ENCODE measurements at regions not wholly inside any gene's neighbourhood (a gene's known extent, or its start where the extent isn't known, plus 50 kb on each side); places are given as distances from the start of the nearest gene placed in this dataset.
A peak's percentile ranks its signal among the peaks of the same experiment; 100 is the strongest.

DNA sequence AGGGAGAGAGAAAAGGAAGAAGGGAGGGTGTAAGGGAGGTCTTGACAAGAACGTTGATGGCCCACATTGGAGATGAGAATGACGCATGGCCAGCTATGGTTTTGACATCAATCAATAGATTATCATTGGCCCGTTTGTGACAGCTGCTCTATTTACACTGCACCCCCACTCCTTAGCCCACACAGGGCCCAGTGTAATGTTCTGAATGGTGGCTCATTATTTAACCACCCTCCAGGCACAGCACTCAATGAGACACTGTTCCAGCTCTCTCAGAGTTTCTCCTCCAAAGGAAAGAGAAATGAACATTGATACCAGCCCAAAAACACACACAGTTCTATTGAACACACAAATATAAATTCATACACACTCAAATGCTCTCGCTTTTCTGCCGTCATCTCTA, 173.0 kb upstream of the IPO5 start:
- H3K4me3 ChIP-seq = no peak overlapping the region
- H3K36me3 ChIP-seq = no peaks in the 10 kb centered on the region
- H3K4me1 ChIP-seq = no peaks in the 10 kb centered on the region
- H3K27ac ChIP-seq = no peak overlapping the region
- H3K9ac ChIP-seq = no peak overlapping the region
- TF ChIP-seq Cebpa-rat (IDR thresholded peaks at IDR 0.05) = no peak
- H4K20me1 ChIP-seq = no peaks in the 10 kb centered on the region
- no peak overlapping the region for H3K4me2 ChIP-seq
- peaks cover 0 to 11% (median 4%) of the 10 kb centered on the region in 11 experiments; a peak in 6 of 22 replicates for H3K9me3 ChIP-seq (replicated peaks in 1 of 11)
- H3K27me3 ChIP-seq = no peaks in the 10 kb centered on the region

GRCh38 chr13:97781891-97782305, 171.6 kb upstream of the IPO5 start:
- no peak for TF ChIP-seq Cebpa-rat (IDR thresholded peaks at IDR 0.05)
- Histone ChIP-seq H3K36me3 (no peaks in the 10 kb centered on the region), H3K27ac (no peak overlapping the region), H4K20me1 (no peaks in the 10 kb centered on the region), H3K4me2 (no peak overlapping the region), H3K9me3 (replicated peaks in 1 of 11) (peaks cover 0 to 8% (median 2%) of the 10 kb centered on the region in 11 experiments; a peak in 6 of 22 replicates), H3K4me3 (no peak overlapping the region), H3K4me1 (peaks cover 0 to 6% (median 0%) of the 10 kb centered on the region in 10 experiments; a peak in 6 of 20 replicates), H3K9ac (no peak overlapping the region), H3K27me3 (no peaks in the 10 kb centered on the region)

DNA sequence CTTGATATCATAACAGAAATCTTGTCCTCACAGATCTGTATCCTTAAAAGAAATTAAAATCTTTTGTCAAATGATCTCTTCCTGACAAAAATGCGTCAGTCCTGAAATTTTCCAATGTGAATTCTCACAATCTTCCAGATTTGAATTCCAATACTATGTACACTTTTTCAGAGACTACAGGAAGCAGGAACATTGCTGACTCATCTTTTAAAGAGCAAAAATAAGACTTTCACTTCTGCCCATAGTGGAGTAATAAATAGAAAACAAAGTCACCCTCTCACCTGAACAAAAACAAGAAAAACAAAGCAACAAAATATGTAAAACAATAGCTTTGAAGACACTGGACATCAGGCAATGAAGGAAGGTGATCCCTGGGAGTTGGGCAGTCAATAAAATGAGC, 167.0 kb upstream of the IPO5 start:
- Histone ChIP-seq H3K36me3 (no peaks in the 10 kb centered on the region), H3K4me3 (no peak overlapping the region), H3K4me1 (peaks cover 0 to 8% (median 0%) of the 10 kb centered on the region in 10 experiments; a peak in 6 of 20 replicates), H3K27ac (no peak overlapping the region), H3K4me2 (peak overlapping the region in 3 of 11 experiments; percentile 29 to 49 (median 40); a peak in 4 of 22 replicates), H3K9ac (no peak overlapping the region), H3K27me3 (no peaks in the 10 kb centered on the region), H4K20me1 (no peaks in the 10 kb centered on the region), H3K9me3 (replicated peaks in 1 of 11) (peaks cover 10 to 44% (median 27%) of the 10 kb centered on the region in 11 experiments)
- TF ChIP-seq Cebpa-rat (IDR thresholded peaks at IDR 0.05) = no peak

DNA sequence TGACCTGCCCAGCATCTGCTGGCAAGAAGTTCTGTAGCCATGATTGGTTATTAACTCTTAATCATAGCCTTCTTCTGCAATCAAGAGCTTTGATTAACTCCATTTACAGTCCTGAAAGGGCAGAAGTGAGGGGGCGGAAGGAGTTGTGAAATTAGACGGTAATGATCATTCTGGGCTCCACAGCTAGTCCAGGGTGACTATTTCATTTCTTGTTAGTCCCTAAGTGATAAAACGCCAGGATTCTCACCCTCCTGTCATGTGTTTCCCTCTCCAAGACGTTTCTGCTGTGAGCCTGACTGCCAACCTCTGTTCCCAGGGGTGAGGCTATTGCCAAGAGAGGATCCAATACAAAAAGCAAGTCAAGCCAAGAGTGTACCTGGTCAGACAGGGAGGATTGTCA, 155.9 kb upstream of the IPO5 start:
- Histone ChIP-seq H3K9me3 (replicated peaks in 1 of 11) (peaks cover 28 to 43% (median 30%) of the 10 kb centered on the region in 11 experiments), H3K4me1 (no peaks in the 10 kb centered on the region), H3K27ac (no peak overlapping the region), H3K4me2 (no peak overlapping the region), H3K27me3 (no peaks in the 10 kb centered on the region), H3K4me3 (no peak overlapping the region), H3K36me3 (no peaks in the 10 kb centered on the region), H4K20me1 (no peaks in the 10 kb centered on the region), H3K9ac (no peak overlapping the region)
- TF ChIP-seq Cebpa-rat (IDR thresholded peaks at IDR 0.05) = no peak

- no peaks in the 10 kb centered on the region for H3K36me3 ChIP-seq
- no peak overlapping the region for H3K27ac ChIP-seq
- H3K27me3 ChIP-seq = no peaks in the 10 kb centered on the region
- no peaks in the 10 kb centered on the region for H4K20me1 ChIP-seq
- H3K9ac ChIP-seq = no peak overlapping the region
- TF ChIP-seq Cebpa-rat (IDR thresholded peaks at IDR 0.05) = no peak
- peaks cover 20 to 41% (median 24%) of the 10 kb centered on the region in 11 experiments for H3K9me3 ChIP-seq (replicated peaks in 1 of 11)
- no peaks in the 10 kb centered on the region for H3K4me1 ChIP-seq
- no peak overlapping the region for H3K4me3 ChIP-seq
- no peak overlapping the region for H3K4me2 ChIP-seq
Observed at GRCh38 chr13:97798171-97798821, 155.2 kb upstream of the IPO5 start.

DNA sequence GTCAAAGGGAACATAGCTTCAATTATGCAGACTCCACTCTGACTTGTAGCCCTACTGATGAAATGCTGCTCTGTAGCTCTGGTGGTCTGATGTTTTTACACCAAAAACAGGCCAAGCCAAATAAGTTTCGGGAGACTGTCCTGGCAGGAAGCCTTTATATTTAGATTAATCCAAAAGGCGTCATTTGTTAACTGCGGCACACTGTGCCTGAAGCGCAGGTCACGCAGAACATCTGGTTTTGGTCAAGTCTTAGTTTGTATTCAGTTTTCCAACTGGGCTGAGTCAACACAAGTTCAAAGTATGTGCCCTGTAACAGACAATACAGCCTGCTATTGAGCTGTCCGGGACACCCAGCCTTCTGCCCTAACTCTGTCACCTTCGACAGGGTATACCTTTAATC, 154.6 kb upstream of the IPO5 start:
- no peak for TF ChIP-seq Cebpa-rat (IDR thresholded peaks at IDR 0.05)
- Histone ChIP-seq H3K4me2 (no peak overlapping the region), H3K27ac (no peak overlapping the region)

DNA sequence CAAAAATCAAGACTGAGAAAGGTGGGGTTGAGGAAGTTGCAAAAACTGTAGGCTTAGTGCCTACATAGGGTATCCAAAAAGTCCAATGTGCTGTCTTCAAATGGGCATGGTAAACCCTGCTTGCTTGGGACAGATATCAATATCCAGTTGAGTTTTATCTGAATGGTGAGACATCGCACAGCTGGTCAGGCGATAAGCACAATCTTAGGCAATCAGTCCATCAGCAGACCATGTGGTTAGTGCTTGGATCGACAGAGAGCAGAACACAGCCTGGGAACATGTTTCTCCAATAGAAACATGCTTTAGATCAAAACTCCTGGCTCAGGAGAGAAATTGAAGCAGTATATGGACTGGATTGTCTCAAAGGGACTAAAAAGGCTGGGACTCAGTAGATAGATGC, 151.3 kb upstream of the IPO5 start:
- Histone ChIP-seq H3K9me3 (replicated peaks in 1 of 11) (peaks cover 0 to 18% (median 0%) of the 10 kb centered on the region in 11 experiments; a peak in 4 of 22 replicates), H3K27me3 (no peaks in the 10 kb centered on the region), H4K20me1 (no peaks in the 10 kb centered on the region), H3K4me3 (no peak overlapping the region), H3K9ac (no peak overlapping the region), H3K4me1 (no peaks in the 10 kb centered on the region), H3K27ac (no peak overlapping the region), H3K4me2 (no peak overlapping the region), H3K36me3 (no peaks in the 10 kb centered on the region)
- no peak for TF ChIP-seq Cebpa-rat (IDR thresholded peaks at IDR 0.05)

More for the DNA sequence above, 154.6 kb upstream of the IPO5 start:
- no peak overlapping the region for H3K9ac ChIP-seq
- no peaks in the 10 kb centered on the region for H3K27me3 ChIP-seq
- no peaks in the 10 kb centered on the region for H4K20me1 ChIP-seq
- no peaks in the 10 kb centered on the region for H3K4me1 ChIP-seq
- no peak overlapping the region for H3K4me3 ChIP-seq
- peaks cover 15 to 41% (median 18%) of the 10 kb centered on the region in 11 experiments for H3K9me3 ChIP-seq (replicated peaks in 1 of 11)
- no peaks in the 10 kb centered on the region for H3K36me3 ChIP-seq

- H4K20me1 ChIP-seq = no peaks in the 10 kb centered on the region
- H3K27ac ChIP-seq = no peak overlapping the region
- H3K9ac ChIP-seq = no peak overlapping the region
- H3K9me3 ChIP-seq (replicated peaks in 1 of 11) = peaks cover 0 to 9% (median 3%) of the 10 kb centered on the region in 11 experiments; a peak in 3 of 22 replicates
- H3K4me1 ChIP-seq = no peaks in the 10 kb centered on the region
- no peak overlapping the region for H3K4me3 ChIP-seq
- H3K4me2 ChIP-seq = no peak overlapping the region
- no peaks in the 10 kb centered on the region for H3K27me3 ChIP-seq
- no peak for TF ChIP-seq Cebpa-rat (IDR thresholded peaks at IDR 0.05)
- H3K36me3 ChIP-seq = no peaks in the 10 kb centered on the region
Observed at GRCh38 chr13:97809576-97809975, 143.9 kb upstream of the IPO5 start.

GRCh38 chr13:97810152-97810551, 143.3 kb upstream of the IPO5 start:
- Histone ChIP-seq H3K36me3 (no peaks in the 10 kb centered on the region), H3K4me2 (no peak overlapping the region), H3K9ac (no peak overlapping the region), H3K27me3 (no peaks in the 10 kb centered on the region), H3K4me1 (no peaks in the 10 kb centered on the region), H4K20me1 (no peaks in the 10 kb centered on the region), H3K4me3 (no peak overlapping the region), H3K27ac (no peak overlapping the region), H3K9me3 (replicated peaks in 1 of 11) (peaks cover 0 to 9% (median 3%) of the 10 kb centered on the region in 11 experiments; a peak in 3 of 22 replicates)
- TF ChIP-seq Cebpa-rat (IDR thresholded peaks at IDR 0.05) = no peak

DNA sequence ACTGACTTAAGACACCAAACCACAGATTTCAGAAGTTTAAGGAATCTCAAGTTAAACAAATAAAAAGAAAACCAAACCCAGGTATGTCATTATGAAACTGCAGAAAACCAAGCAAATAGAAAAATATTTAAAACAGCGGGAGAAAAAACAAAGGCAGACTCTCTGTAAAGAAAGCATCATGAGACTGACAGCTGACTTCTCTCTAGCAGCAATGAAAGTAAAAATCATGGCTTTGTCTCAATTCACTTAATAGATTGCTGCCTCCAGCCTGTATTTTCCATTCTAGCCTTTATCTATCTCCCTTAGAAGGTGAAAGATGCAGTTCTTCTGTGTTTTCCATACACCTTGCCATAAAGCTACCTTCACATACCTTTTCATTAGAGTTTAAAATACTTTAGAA, 131.1 kb upstream of the IPO5 start:
- H3K4me3 ChIP-seq = no peak overlapping the region
- no peaks in the 10 kb centered on the region for H3K4me1 ChIP-seq
- H4K20me1 ChIP-seq = no peaks in the 10 kb centered on the region
- H3K27me3 ChIP-seq = no peaks in the 10 kb centered on the region
- no peak overlapping the region for H3K4me2 ChIP-seq
- H3K9me3 ChIP-seq (replicated peaks in 1 of 11) = peaks cover 0 to 15% (median 0%) of the 10 kb centered on the region in 11 experiments; a peak in 4 of 22 replicates
- no peak for TF ChIP-seq Cebpa-rat (IDR thresholded peaks at IDR 0.05)
- H3K9ac ChIP-seq = no peak overlapping the region
- H3K36me3 ChIP-seq = no peaks in the 10 kb centered on the region
- H3K27ac ChIP-seq = no peak overlapping the region

Data from BLaER1 treated with 17β-estradiol and CSF1 and Interleukin-3, amounts not matched to agents 10 nM and 100 nM (cell line).